Stimulated activated naive CD8-positive, alpha-beta T cell treated with anti-CD3 and anti-CD28 coated beads, Interleukin-15, Interleukin-2, amounts not matched to agents 100 ng/mL and 50 ng/mL, for 24 hours (primary cell): ENCODE measurements at regions not wholly inside any gene's neighbourhood (a gene's known extent, or its start where the extent isn't known, plus 50 kb on each side); places are given as distances from the start of the nearest gene placed in this dataset.

Source experiments
- H3K27ac Mint-ChIP-seq: one replicate; pipeline ENCODE4 v1.8.0; 2021; ENCODE audit warnings: mild to moderate bottlenecking, mixed read lengths
- H3K27me3 Mint-ChIP-seq: one replicate; pipeline ENCODE4 v1.8.0; 2021; ENCODE audit warnings: mixed read lengths
- H3K36me3 Mint-ChIP-seq: one replicate; pipeline ENCODE4 v1.8.0; 2021; ENCODE audit warnings: low read depth, mixed read lengths
- H3K4me1 Mint-ChIP-seq: one replicate; pipeline ENCODE4 v1.8.0; 2021; ENCODE audit warnings: low read depth, mixed read lengths
- H3K4me3 Mint-ChIP-seq: one replicate; pipeline ENCODE4 v1.8.0; 2021; ENCODE audit warnings: mild to moderate bottlenecking, mixed read lengths
- H3K9me3 Mint-ChIP-seq: one replicate; pipeline ENCODE4 v1.8.0; 2021; ENCODE audit warnings: mixed read lengths

GRCh38 chr6:139920027-139920775 lies 545.8 kb upstream of the CITED2 start:
- Mint-ChIP-seq H3K36me3 (no peaks in the 10 kb centered on the region), H3K9me3 (no peaks in the 10 kb centered on the region), H3K27ac (peak overlapping the region; percentile 10), H3K4me3 (no peak overlapping the region), H3K4me1 (peaks cover 15% of the 10 kb centered on the region), H3K27me3 (peaks cover 13% of the 10 kb centered on the region)

- H3K36me3 Mint-ChIP-seq, result no peaks in the 10 kb centered on the region
- H3K27me3 Mint-ChIP-seq, result peaks cover 13% of the 10 kb centered on the region
- peak overlapping the region; percentile 10 for H3K27ac Mint-ChIP-seq
- H3K9me3 Mint-ChIP-seq, result no peaks in the 10 kb centered on the region
- peaks cover 15% of the 10 kb centered on the region for H3K4me1 Mint-ChIP-seq
- no peak overlapping the region for H3K4me3 Mint-ChIP-seq
These were observed 544.9 kb upstream of the CITED2 start for GRCh38 chr6:139919107-139920026.

- Mint-ChIP-seq H3K4me3 (no peak overlapping the region), H3K27me3 (peaks cover 13% of the 10 kb centered on the region), H3K4me1 (peaks cover 15% of the 10 kb centered on the region), H3K27ac (no peak overlapping the region), H3K9me3 (no peaks in the 10 kb centered on the region), H3K36me3 (no peaks in the 10 kb centered on the region)
These were observed 543.6 kb upstream of the CITED2 start for GRCh38 chr6:139917951-139918630.

- Mint-ChIP-seq H3K9me3 (no peaks in the 10 kb centered on the region), H3K27me3 (peaks cover 9% of the 10 kb centered on the region), H3K36me3 (no peaks in the 10 kb centered on the region), H3K27ac (no peak overlapping the region), H3K4me1 (peaks cover 7% of the 10 kb centered on the region), H3K4me3 (no peak overlapping the region)
These were observed 540.5 kb upstream of the CITED2 start for GRCh38 chr6:139914910-139915309.

- H3K36me3 Mint-ChIP-seq, result no peaks in the 10 kb centered on the region
- no peak overlapping the region for H3K27ac Mint-ChIP-seq
- no peaks in the 10 kb centered on the region for H3K9me3 Mint-ChIP-seq
- peaks cover 4% of the 10 kb centered on the region for H3K27me3 Mint-ChIP-seq
- no peaks in the 10 kb centered on the region for H3K4me1 Mint-ChIP-seq
- H3K4me3 Mint-ChIP-seq, result no peak overlapping the region
These were observed 538.4 kb upstream of the CITED2 start for GRCh38 chr6:139912735-139913400.

- no peak overlapping the region for H3K4me3 Mint-ChIP-seq
- H3K9me3 Mint-ChIP-seq, result no peaks in the 10 kb centered on the region
- H3K36me3 Mint-ChIP-seq, result no peaks in the 10 kb centered on the region
- no peaks in the 10 kb centered on the region for H3K4me1 Mint-ChIP-seq
- peaks cover 3% of the 10 kb centered on the region for H3K27me3 Mint-ChIP-seq
- H3K27ac Mint-ChIP-seq, result no peak overlapping the region
These were observed 535.5 kb upstream of the CITED2 start for GRCh38 chr6:139909992-139910391.

GRCh38 chr6:139905404-139906052 lies 531.1 kb upstream of the CITED2 start:
- no peak overlapping the region for H3K4me3 Mint-ChIP-seq
- H3K27me3 Mint-ChIP-seq, result peaks cover 7% of the 10 kb centered on the region
- peaks cover 10% of the 10 kb centered on the region for H3K4me1 Mint-ChIP-seq
- no peaks in the 10 kb centered on the region for H3K9me3 Mint-ChIP-seq
- H3K36me3 Mint-ChIP-seq, result no peaks in the 10 kb centered on the region
- H3K27ac Mint-ChIP-seq, result no peak overlapping the region

- H3K27me3 Mint-ChIP-seq, result peaks cover 4% of the 10 kb centered on the region
These were observed 530.1 kb upstream of the CITED2 start for GRCh38 chr6:139904568-139904967.

GRCh38 chr6:139904158-139904533 lies 529.7 kb upstream of the CITED2 start:
- Mint-ChIP-seq H3K36me3 (no peaks in the 10 kb centered on the region), H3K4me3 (no peak overlapping the region), H3K27me3 (peaks cover 4% of the 10 kb centered on the region), H3K4me1 (peaks cover 10% of the 10 kb centered on the region), H3K27ac (peak overlapping the region; percentile 34), H3K9me3 (no peaks in the 10 kb centered on the region)

More at GRCh38 chr6:139904568-139904967, 530.1 kb upstream of the CITED2 start:
- H3K9me3 Mint-ChIP-seq, result no peaks in the 10 kb centered on the region
- no peak overlapping the region for H3K27ac Mint-ChIP-seq
- H3K4me1 Mint-ChIP-seq, result peaks cover 10% of the 10 kb centered on the region
- no peaks in the 10 kb centered on the region for H3K36me3 Mint-ChIP-seq
- no peak overlapping the region for H3K4me3 Mint-ChIP-seq

- Mint-ChIP-seq H3K4me1 (peaks cover 10% of the 10 kb centered on the region), H3K27ac (no peak overlapping the region), H3K27me3 (peaks cover 4% of the 10 kb centered on the region), H3K9me3 (no peaks in the 10 kb centered on the region), H3K36me3 (no peaks in the 10 kb centered on the region), H3K4me3 (no peak overlapping the region)
These were observed 529.1 kb upstream of the CITED2 start for GRCh38 chr6:139903411-139904157.

- no peak overlapping the region for H3K4me3 Mint-ChIP-seq
- H3K36me3 Mint-ChIP-seq, result no peaks in the 10 kb centered on the region
- H3K4me1 Mint-ChIP-seq, result no peaks in the 10 kb centered on the region
- no peak overlapping the region for H3K27ac Mint-ChIP-seq
- H3K9me3 Mint-ChIP-seq, result no peaks in the 10 kb centered on the region
- H3K27me3 Mint-ChIP-seq, result peaks cover 4% of the 10 kb centered on the region
These were observed 520.9 kb upstream of the CITED2 start for GRCh38 chr6:139895205-139895793.

GRCh38 chr6:139894271-139894670 lies 519.8 kb upstream of the CITED2 start:
- Mint-ChIP-seq H3K4me1 (no peaks in the 10 kb centered on the region), H3K36me3 (no peaks in the 10 kb centered on the region), H3K27me3 (peaks cover 7% of the 10 kb centered on the region)

GRCh38 chr6:139891471-139891870 lies 517.0 kb upstream of the CITED2 start:
- Mint-ChIP-seq H3K4me3 (no peak overlapping the region), H3K9me3 (no peaks in the 10 kb centered on the region), H3K36me3 (no peaks in the 10 kb centered on the region), H3K27me3 (peaks cover 14% of the 10 kb centered on the region), H3K4me1 (no peaks in the 10 kb centered on the region), H3K27ac (no peak overlapping the region)

More at GRCh38 chr6:139894271-139894670, 519.8 kb upstream of the CITED2 start:
- no peaks in the 10 kb centered on the region for H3K9me3 Mint-ChIP-seq
- no peak overlapping the region for H3K27ac Mint-ChIP-seq
- H3K4me3 Mint-ChIP-seq, result no peak overlapping the region
